GM12878 (cell line): ENCODE measurements at regions not wholly inside any gene's neighbourhood (a gene's known extent, or its start where the extent isn't known, plus 50 kb on each side); places are given as distances from the start of the nearest gene placed in this dataset.

Source experiments
- ATAC-seq: fragments of 200-7000 bp; cut with Tn5 transposase; 3 replicates; pipeline ENCODE4 v1.9.1; 2020; ENCODE audit warnings: mild to moderate bottlenecking, moderate library complexity
- BruUV-seq: library from RNA; stranded (reverse); fragments of 400-500 nt; replicated peaks from 2 replicates; lab custom pipeline; 2021; lab: Mats Ljungman, UMichigan
- CTCF ChIA-PET: fragments of 300-600 bp; sonication (Branson Sonifier 250); formaldehyde crosslinking; extraction: SDS; loops from one replicate; lab custom pipeline; 2021; ENCODE audit warnings: inconsistent platforms; lab: Yijun Ruan, JAX
- POLR2A ChIA-PET: fragments of 350-600 bp; formaldehyde crosslinking; extraction: SDS; loops from one replicate; lab custom pipeline; 2021; ENCODE audit warnings: inconsistent platforms; lab: Charles Lee
- RAD21 ChIA-PET: fragments of 300-600 bp; sonication (Branson Sonifier 250); formaldehyde crosslinking; loops from one replicate; lab custom pipeline; 2023; ENCODE audit warnings: antibody characterized with exemption; ENCODE audit not compliant: unreplicated experiment; lab: Charles Lee
- SMC1A ChIA-PET: fragments of 300-600 bp; sonication (Branson Sonifier 250); formaldehyde crosslinking; loops from one replicate; lab custom pipeline; 2023; ENCODE audit not compliant: unreplicated experiment, uncharacterized antibody; lab: Charles Lee
- DNase-seq: peaks from one replicate; pipeline ENCODE4 v3.0.0-alpha.2; 2011; ENCODE audit warnings: low read depth, low spot score
- FAIRE-seq: peaks from 3 replicates; lab custom pipeline; 2011; peaks lifted over from hg19 to GRCh38; lab: Jason Lieb, UNC
- H2AFZ ChIP-seq: 2 replicates; pipeline ENCODE4 v1.6.0; 2011; ENCODE audit warnings: low read depth, low read length, control low read depth; ENCODE audit not compliant: control insufficient read depth
- H3K27ac ChIP-seq: 2 replicates; pipeline ENCODE4 v1.5.1; 2011; ENCODE audit warnings: control low read depth; ENCODE audit not compliant: control insufficient read depth, insufficient read depth
- H3K27me3 ChIP-seq, 2 experiments: replicated peaks in 1 of 2; 2 replicates each; pipeline versions ENCODE4 v1.6.0 to v1.6.1; 2011; ENCODE audit warnings: low read length in 1 of 2; ENCODE audit not compliant: control insufficient read depth in 2 of 2, insufficient read depth in 2 of 2
- H3K36me3 ChIP-seq, 2 experiments: 2 replicates each; pipeline ENCODE4 v1.5.1; 2011; ENCODE audit warnings: low read length in 1 of 2; ENCODE audit not compliant: control insufficient read depth in 2 of 2, insufficient read depth in 2 of 2
- H3K4me1 ChIP-seq: 2 replicates; pipeline ENCODE4 v1.6.1; 2011; ENCODE audit warnings: mild to moderate bottlenecking, low read length, moderate library complexity, mixed read lengths; ENCODE audit not compliant: control insufficient read depth, insufficient read depth
- H3K4me2 ChIP-seq: 2 replicates; pipeline ENCODE4 v1.6.0; 2011; ENCODE audit warnings: control low read depth; ENCODE audit not compliant: control insufficient read depth, insufficient read depth
- H3K4me3 ChIP-seq: fragments of 200-600 bp; sonication (generic); 2 replicates; pipeline ENCODE4 v1.5.1; 2016
- H3K79me2 ChIP-seq: 2 replicates; pipeline ENCODE4 v1.6.0; 2011; ENCODE audit warnings: low read length; ENCODE audit not compliant: control insufficient read depth, insufficient read depth
- H3K9ac ChIP-seq: 2 replicates; pipeline ENCODE4 v1.8.0; 2011; ENCODE audit warnings: low read length, control low read depth, mixed read lengths; ENCODE audit not compliant: control insufficient read depth, insufficient read depth
- H3K9me3 ChIP-seq: replicated peaks from 3 replicates; pipeline ENCODE4 v1.5.1; 2011; ENCODE audit warnings: mild to moderate bottlenecking, low read length; ENCODE audit not compliant: control insufficient read depth, insufficient read depth
- H4K20me1 ChIP-seq: 2 replicates; pipeline ENCODE4 v1.6.0; 2011; ENCODE audit not compliant: control insufficient read depth, insufficient read depth
- ATF2 ChIP-seq: IDR thresholded peaks from 2 replicates; pipeline ENCODE4 v1.6.1; 2012; ENCODE audit warnings: low read length, inconsistent platforms
- CUX1 ChIP-seq: IDR thresholded peaks from 2 replicates; pipeline ENCODE4 v1.6.1; 2012; ENCODE audit warnings: improper control_type of control experiment, low read depth, low read length; ENCODE audit not compliant: insufficient replicate concordance
- ELK1 ChIP-seq: IDR thresholded peaks from 2 replicates; pipeline ENCODE4 v1.6.1; 2012; ENCODE audit warnings: low read depth, low read length, improper control_type of control experiment
- NRF1 ChIP-seq: conservative IDR thresholded peaks from 2 replicates; pipeline ENCODE4 v1.6.1; 2011; ENCODE audit warnings: mild to moderate bottlenecking, low read depth, low read length, improper control_type of control experiment
- PKNOX1 ChIP-seq: fragments of 450-650 bp; IDR thresholded peaks from 2 replicates; pipeline ENCODE4 v1.6.1; 2016; ENCODE audit warnings: mild to moderate bottlenecking
- SKIL ChIP-seq: fragments of 450-650 bp; IDR thresholded peaks from 2 replicates; pipeline ENCODE4 v1.6.1; 2017; ENCODE audit warnings: mild to moderate bottlenecking, low read depth, inconsistent platforms; ENCODE audit not compliant: poor library complexity, severe bottlenecking
- SMARCA5 ChIP-seq: fragments of 450-650 bp; IDR thresholded peaks from 2 replicates; pipeline ENCODE4 v1.6.1; 2017; ENCODE audit warnings: mild to moderate bottlenecking
- SP1 ChIP-seq: IDR thresholded peaks from one replicate; pipeline ENCODE4 v1.6.1; 2011; ENCODE audit warnings: low read depth, low read length
- YBX1 ChIP-seq: fragments of 450-650 bp; IDR thresholded peaks from 2 replicates; pipeline ENCODE4 v1.6.1; 2016; ENCODE audit warnings: antibody characterized with exemption
- WGBS: methylation state at CpG from one replicate; pipeline ENCODE4 v1.1.6; 2016; ENCODE audit warnings: low lambda C conversion rate; ENCODE audit not compliant: insufficient replicate concordance, insufficient coverage; ENCODE audit errors: missing lambda C conversion rate; 5-methylcytosine and 5-hydroxymethylcytosine counted together
- in situ Hi-C: fragments of 300-500 bp; cut with MboI; formaldehyde crosslinking; loops from 9 replicates; pipeline ENCODE4 v1.14.3; 2018; ENCODE audit warnings: mixed read lengths
- intact Hi-C: fragments of 100-400 bp; cut with micrococcal nuclease; formaldehyde crosslinking; loops from one replicate; pipeline ENCODE4 v1.14.2; 2022; ENCODE audit not compliant: unreplicated experiment

- DNase-seq: no peak
- Histone ChIP-seq H3K27me3 (no peaks in the 10 kb centered on the region), H3K36me3 (no peaks in the 10 kb centered on the region), H3K4me2 (no peak overlapping the region), H3K9ac (no peak overlapping the region), H3K79me2 (no peaks in the 10 kb centered on the region), H3K27ac (no peak overlapping the region), H4K20me1 (no peaks in the 10 kb centered on the region), H3K4me1 (no peaks in the 10 kb centered on the region), H3K4me3 (no peak overlapping the region), H3K9me3 (no peaks in the 10 kb centered on the region), H2AFZ (no peak overlapping the region)
- in situ Hi-C loops: no loop called here
- TF ChIP-seq SKIL: no peak
- no peak for TF ChIP-seq CUX1
- TF ChIP-seq SP1: no peak
- no peak for TF ChIP-seq ELK1
- TF ChIP-seq ATF2: no peak
- no peak for TF ChIP-seq NRF1
- no peak for TF ChIP-seq YBX1
- TF ChIP-seq SMARCA5: no peak
- TF ChIP-seq PKNOX1: no peak
- RAD21 ChIA-PET: no interaction called here
- 25% methylated on average over 5 of the region's 5 CpGs for WGBS
- SMC1A ChIA-PET: interaction anchor here (0.7 to 0.9 kb wide), 3 partner anchors 13 to 38 kb away, joined by 3 read pairs; no protein-coding TSS in a partner anchor
- no TSS peak for BruUV-seq
- intact Hi-C loops: no loop called here
- CTCF ChIA-PET: no interaction called here
- ATAC-seq: no peak
- POLR2A ChIA-PET: no interaction called here
- no peak for FAIRE-seq
Measured at GRCh38 chr6:112701201-112701600, 354.1 kb downstream of the RFPL4B start.
